ENCODE measurements at regions not wholly inside any gene's neighbourhood (a gene's known extent, or its start where the extent isn't known, plus 50 kb on each side); places are given as distances from the start of the nearest gene placed in this dataset.

DNA sequence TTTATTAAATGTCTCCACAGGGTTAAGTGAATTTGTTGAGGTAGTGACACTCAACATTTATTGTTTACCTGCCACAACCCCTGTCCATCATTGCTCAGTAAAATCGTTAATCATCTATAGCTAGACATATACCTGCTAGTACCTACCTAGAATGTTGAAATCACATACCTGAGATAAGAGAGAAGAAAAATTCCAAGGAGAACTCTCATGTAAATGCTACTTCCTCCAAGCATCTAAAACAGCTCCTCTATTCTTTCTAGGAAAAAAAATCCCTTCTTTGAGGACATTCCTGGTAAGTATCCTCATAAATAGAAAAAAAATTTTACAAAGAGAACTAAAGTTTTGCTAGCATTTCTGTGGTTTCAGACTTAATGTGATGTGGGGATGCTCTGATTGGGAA, 325.1 kb downstream of the DAD1 start:
- Histone ChIP-seq H3K9me3 (ENCODE audit: low read depth) (no peaks in the 10 kb centered on the region), H3K4me1 (ENCODE audit: low read depth) (no peaks in the 10 kb centered on the region), H3K36me3 (no peaks in the 10 kb centered on the region), H3K27ac (no peak overlapping the region), H3K4me3 (no peak overlapping the region), H3K27me3 (no peaks in the 10 kb centered on the region)
- TF ChIP-seq, protein P1, sequence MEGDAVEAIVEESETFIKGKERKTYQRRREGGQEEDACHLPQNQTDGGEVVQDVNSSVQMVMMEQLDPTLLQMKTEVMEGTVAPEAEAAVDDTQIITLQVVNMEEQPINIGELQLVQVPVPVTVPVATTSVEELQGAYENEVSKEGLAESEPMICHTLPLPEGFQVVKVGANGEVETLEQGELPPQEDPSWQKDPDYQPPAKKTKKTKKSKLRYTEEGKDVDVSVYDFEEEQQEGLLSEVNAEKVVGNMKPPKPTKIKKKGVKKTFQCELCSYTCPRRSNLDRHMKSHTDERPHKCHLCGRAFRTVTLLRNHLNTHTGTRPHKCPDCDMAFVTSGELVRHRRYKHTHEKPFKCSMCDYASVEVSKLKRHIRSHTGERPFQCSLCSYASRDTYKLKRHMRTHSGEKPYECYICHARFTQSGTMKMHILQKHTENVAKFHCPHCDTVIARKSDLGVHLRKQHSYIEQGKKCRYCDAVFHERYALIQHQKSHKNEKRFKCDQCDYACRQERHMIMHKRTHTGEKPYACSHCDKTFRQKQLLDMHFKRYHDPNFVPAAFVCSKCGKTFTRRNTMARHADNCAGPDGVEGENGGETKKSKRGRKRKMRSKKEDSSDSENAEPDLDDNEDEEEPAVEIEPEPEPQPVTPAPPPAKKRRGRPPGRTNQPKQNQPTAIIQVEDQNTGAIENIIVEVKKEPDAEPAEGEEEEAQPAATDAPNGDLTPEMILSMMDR (IDR thresholded peaks at IDR 0.05; ENCODE audit: low read depth, low read length) = no peak
- DNase-seq (ENCODE audit: low read depth in 1 of 2, low spot score in 1 of 2) = no peak

- H3K27me3 ChIP-seq = no peaks in the 10 kb centered on the region
- H3K4me1 ChIP-seq (ENCODE audit: low read depth) = no peaks in the 10 kb centered on the region
- TF ChIP-seq, protein P1 (IDR thresholded peaks at IDR 0.05; ENCODE audit: low read depth, low read length) = no peak
Measured at GRCh38 chr14:22262881-22263280, 326.1 kb downstream of the DAD1 start.

GRCh38 chr14:22255017-22255950, 333.7 kb downstream of the DAD1 start:
- TF ChIP-seq, protein P1 (IDR thresholded peaks at IDR 0.05; ENCODE audit: low read depth, low read length) = no peak
- Histone ChIP-seq H3K9me3 (ENCODE audit: low read depth) (no peaks in the 10 kb centered on the region), H3K36me3 (no peaks in the 10 kb centered on the region), H3K27me3 (no peaks in the 10 kb centered on the region), H3K4me3 (no peak overlapping the region), H3K27ac (no peak overlapping the region), H3K4me1 (ENCODE audit: low read depth) (no peaks in the 10 kb centered on the region)
- DNase-seq (ENCODE audit: low read depth in 1 of 2, low spot score in 1 of 2) = no peak

More at GRCh38 chr14:22262881-22263280, 326.1 kb downstream of the DAD1 start:
- no peak overlapping the region for H3K27ac ChIP-seq
- H3K4me3 ChIP-seq = no peak overlapping the region
- no peaks in the 10 kb centered on the region for H3K36me3 ChIP-seq
- H3K9me3 ChIP-seq (ENCODE audit: low read depth) = no peaks in the 10 kb centered on the region
- DNase-seq (ENCODE audit: low read depth in 1 of 2, low spot score in 1 of 2) = no peak

DNA sequence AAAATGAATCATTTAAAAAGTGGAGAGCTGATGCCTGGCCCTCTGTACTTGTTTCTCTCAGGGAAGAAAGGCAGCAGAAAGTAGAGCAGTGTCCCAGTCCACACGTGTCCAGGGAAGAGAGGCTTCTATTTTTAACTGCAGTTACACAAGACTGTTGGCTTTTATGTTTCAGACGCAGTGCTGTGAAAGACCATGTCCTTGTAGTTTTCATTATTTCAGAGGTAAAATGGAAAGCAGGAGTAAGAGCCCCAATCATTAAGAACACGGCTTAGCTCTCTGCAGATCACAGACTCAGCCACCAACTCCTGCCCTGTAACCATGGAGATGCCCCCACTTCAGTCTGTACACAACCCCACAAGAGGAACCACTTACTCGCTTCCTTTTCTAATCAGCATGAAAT, 336.3 kb downstream of the DAD1 start:
- DNase-seq (ENCODE audit: low read depth in 1 of 2, low spot score in 1 of 2) = peak in 1 of 2 donors; percentile 40
- H3K4me3 ChIP-seq = no peak overlapping the region
- no peaks in the 10 kb centered on the region for H3K9me3 ChIP-seq (ENCODE audit: low read depth)
- no peaks in the 10 kb centered on the region for H3K4me1 ChIP-seq (ENCODE audit: low read depth)
- H3K27me3 ChIP-seq = no peaks in the 10 kb centered on the region
- H3K36me3 ChIP-seq = no peaks in the 10 kb centered on the region
- TF ChIP-seq, protein P1 (IDR thresholded peaks at IDR 0.05; ENCODE audit: low read depth, low read length) = no peak
- H3K27ac ChIP-seq = peak overlapping the region; percentile 66

DNA sequence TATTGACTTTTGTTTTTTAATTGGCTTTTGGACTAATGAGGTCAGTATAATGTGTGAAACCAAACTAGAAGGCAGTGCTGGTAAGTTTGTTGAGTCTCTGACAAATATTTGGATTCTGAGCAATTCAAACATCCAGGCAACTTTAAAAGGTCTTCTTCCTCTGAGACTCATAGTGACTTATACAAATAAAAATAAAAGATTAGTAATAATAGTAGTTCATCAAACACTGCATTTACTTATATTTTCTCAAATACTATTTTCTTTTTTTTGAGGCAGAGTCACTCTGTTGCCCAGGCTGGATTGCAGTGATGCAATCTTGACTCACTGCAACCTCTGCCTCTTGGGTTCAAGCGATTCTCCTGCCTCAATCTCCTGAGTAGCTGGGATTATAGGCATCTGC, 337.9 kb downstream of the DAD1 start:
- no peak for DNase-seq (ENCODE audit: low read depth in 1 of 2, low spot score in 1 of 2)
- TF ChIP-seq, protein P1 (IDR thresholded peaks at IDR 0.05; ENCODE audit: low read depth, low read length) = no peak
- Histone ChIP-seq H3K36me3 (no peaks in the 10 kb centered on the region), H3K4me1 (ENCODE audit: low read depth) (no peaks in the 10 kb centered on the region), H3K9me3 (ENCODE audit: low read depth) (no peaks in the 10 kb centered on the region), H3K27ac (no peak overlapping the region), H3K4me3 (no peak overlapping the region), H3K27me3 (no peaks in the 10 kb centered on the region)
